ENCODE measurements at regions not wholly inside any gene's neighbourhood (a gene's known extent, or its start where the extent isn't known, plus 50 kb on each side); places are given as distances from the start of the nearest gene placed in this dataset.

GRCh38 chr18:46271488-46271887, 167.3 kb downstream of the HAUS1 start:
- Mint-ChIP-seq H3K27ac (ENCODE audit: unreplicated experiment) (no peak overlapping the region), H3K4me3 (ENCODE audit: unreplicated experiment) (no peak overlapping the region), H3K27me3 (ENCODE audit: unreplicated experiment) (no peaks in the 10 kb centered on the region), H3K9me3 (ENCODE audit: unreplicated experiment) (no peaks in the 10 kb centered on the region), H3K4me1 (ENCODE audit: unreplicated experiment) (no peaks in the 10 kb centered on the region), H3K36me3 (ENCODE audit: unreplicated experiment) (peaks cover 5% of the 10 kb centered on the region)
- TF ChIP-seq CTCF (IDR thresholded peaks at IDR 0.05), result no peak
- no peak for DNase-seq (ENCODE audit: extremely low spot score, unreplicated experiment)

- Mint-ChIP-seq H3K9me3 (ENCODE audit: unreplicated experiment) (no peaks in the 10 kb centered on the region), H3K4me3 (ENCODE audit: unreplicated experiment) (no peak overlapping the region), H3K36me3 (ENCODE audit: unreplicated experiment) (peaks cover 3% of the 10 kb centered on the region), H3K27me3 (ENCODE audit: unreplicated experiment) (no peaks in the 10 kb centered on the region), H3K27ac (ENCODE audit: unreplicated experiment) (no peak overlapping the region), H3K4me1 (ENCODE audit: unreplicated experiment) (peaks cover 14% of the 10 kb centered on the region)
- TF ChIP-seq CTCF (IDR thresholded peaks at IDR 0.05), result no peak
- no peak for DNase-seq (ENCODE audit: extremely low spot score, unreplicated experiment)
Measured at GRCh38 chr18:46273861-46274260, 169.7 kb downstream of the HAUS1 start.

GRCh38 chr18:46274266-46274665, 170.1 kb downstream of the HAUS1 start:
- TF ChIP-seq CTCF (IDR thresholded peaks at IDR 0.05), result no peak
- H3K4me3 Mint-ChIP-seq (ENCODE audit: unreplicated experiment), result no peak overlapping the region
- H3K27ac Mint-ChIP-seq (ENCODE audit: unreplicated experiment), result no peak overlapping the region
- peaks cover 18% of the 10 kb centered on the region for H3K4me1 Mint-ChIP-seq (ENCODE audit: unreplicated experiment)
- no peaks in the 10 kb centered on the region for H3K27me3 Mint-ChIP-seq (ENCODE audit: unreplicated experiment)
- no peaks in the 10 kb centered on the region for H3K9me3 Mint-ChIP-seq (ENCODE audit: unreplicated experiment)
- H3K36me3 Mint-ChIP-seq (ENCODE audit: unreplicated experiment), result peaks cover 2% of the 10 kb centered on the region
- no peak for DNase-seq (ENCODE audit: extremely low spot score, unreplicated experiment)

- H3K27me3 Mint-ChIP-seq (ENCODE audit: unreplicated experiment), result no peaks in the 10 kb centered on the region
- H3K27ac Mint-ChIP-seq (ENCODE audit: unreplicated experiment), result no peak overlapping the region
- H3K36me3 Mint-ChIP-seq (ENCODE audit: unreplicated experiment), result no peaks in the 10 kb centered on the region
- no peak for TF ChIP-seq CTCF (IDR thresholded peaks at IDR 0.05)
- no peak overlapping the region for H3K4me3 Mint-ChIP-seq (ENCODE audit: unreplicated experiment)
- no peak for DNase-seq (ENCODE audit: extremely low spot score, unreplicated experiment)
- no peaks in the 10 kb centered on the region for H3K9me3 Mint-ChIP-seq (ENCODE audit: unreplicated experiment)
- H3K4me1 Mint-ChIP-seq (ENCODE audit: unreplicated experiment), result peaks cover 19% of the 10 kb centered on the region
Measured at GRCh38 chr18:46275370-46275769, 171.2 kb downstream of the HAUS1 start.

GRCh38 chr18:46276748-46277147, 172.6 kb downstream of the HAUS1 start:
- Mint-ChIP-seq H3K9me3 (ENCODE audit: unreplicated experiment) (no peaks in the 10 kb centered on the region), H3K27me3 (ENCODE audit: unreplicated experiment) (no peaks in the 10 kb centered on the region), H3K27ac (ENCODE audit: unreplicated experiment) (no peak overlapping the region), H3K4me3 (ENCODE audit: unreplicated experiment) (no peak overlapping the region), H3K36me3 (ENCODE audit: unreplicated experiment) (no peaks in the 10 kb centered on the region), H3K4me1 (ENCODE audit: unreplicated experiment) (peaks cover 19% of the 10 kb centered on the region)
- DNase-seq (ENCODE audit: extremely low spot score, unreplicated experiment), result no peak
- TF ChIP-seq CTCF (IDR thresholded peaks at IDR 0.05), result no peak

Data from osteocyte (in vitro differentiated cells).